GM18499 (cell line): ENCODE measurements at regions not wholly inside any gene's neighbourhood (a gene's known extent, or its start where the extent isn't known, plus 50 kb on each side); places are given as distances from the start of the nearest gene placed in this dataset.

Experiments
- ATAC-seq: cut with Tn5 transposase; IDR thresholded peaks from one replicate; pipeline ENCODE4 v1.9.1; 2021; ENCODE audit warnings: moderate number of reproducible peaks; ENCODE audit not compliant: insufficient read depth, unreplicated experiment

DNA sequence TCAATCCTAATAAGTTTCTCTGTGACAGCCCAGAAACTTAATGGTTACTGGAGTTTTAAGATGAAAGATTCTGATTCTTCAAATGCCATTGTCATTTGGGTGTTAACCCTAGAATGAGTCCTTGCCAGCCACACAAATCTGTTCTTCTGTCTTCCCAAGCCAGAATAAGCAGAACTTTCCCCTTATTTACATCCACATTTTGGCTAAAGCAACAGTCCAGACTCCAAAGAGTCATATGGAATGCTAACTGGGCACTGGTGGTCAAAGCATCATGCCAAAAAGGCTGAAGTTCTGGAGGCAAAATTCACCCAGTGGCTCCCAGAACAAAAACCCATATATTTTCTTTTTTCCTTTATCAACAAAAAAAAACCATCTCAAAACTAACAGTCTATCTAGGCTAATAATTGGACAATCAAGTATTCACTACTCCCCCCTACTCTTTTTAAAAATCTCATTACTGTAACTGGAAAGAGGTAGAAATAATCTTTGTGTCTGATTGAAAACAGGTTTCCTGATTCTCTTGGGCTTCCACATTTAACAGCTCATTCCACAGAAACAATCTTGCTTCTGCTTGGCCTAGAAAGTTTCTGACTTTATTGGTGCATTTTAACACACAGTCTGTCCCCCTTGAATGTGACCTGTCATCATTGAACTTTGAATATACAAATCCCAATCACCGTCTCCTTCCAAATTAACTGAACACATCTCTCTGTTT is 89.6 kb upstream of the SETBP1 start:
- ATAC-seq = no peak

DNA sequence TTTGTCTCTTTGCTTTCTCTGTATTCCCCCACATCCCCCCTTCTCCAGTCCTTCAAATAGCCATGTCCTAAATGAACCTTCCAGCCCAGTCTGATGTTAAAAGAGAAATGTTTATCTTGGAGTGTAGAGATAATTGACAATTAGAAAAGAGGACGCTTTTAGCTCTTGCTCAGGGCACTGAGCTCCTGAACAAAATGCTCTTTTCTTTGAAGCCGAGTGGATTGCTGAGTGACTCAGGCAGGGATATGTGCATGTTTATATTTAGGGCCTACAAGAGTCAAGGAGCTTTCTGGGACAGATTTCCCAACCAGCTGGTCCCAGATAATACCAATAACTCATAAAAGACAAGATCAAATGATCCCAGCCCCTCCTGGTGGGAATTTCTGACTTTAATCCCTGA is 88.0 kb upstream of the SETBP1 start:
- no peak for ATAC-seq

- no peak for ATAC-seq
Measured at GRCh38 chr18:44594799-44595467, 85.8 kb upstream of the SETBP1 start.

DNA sequence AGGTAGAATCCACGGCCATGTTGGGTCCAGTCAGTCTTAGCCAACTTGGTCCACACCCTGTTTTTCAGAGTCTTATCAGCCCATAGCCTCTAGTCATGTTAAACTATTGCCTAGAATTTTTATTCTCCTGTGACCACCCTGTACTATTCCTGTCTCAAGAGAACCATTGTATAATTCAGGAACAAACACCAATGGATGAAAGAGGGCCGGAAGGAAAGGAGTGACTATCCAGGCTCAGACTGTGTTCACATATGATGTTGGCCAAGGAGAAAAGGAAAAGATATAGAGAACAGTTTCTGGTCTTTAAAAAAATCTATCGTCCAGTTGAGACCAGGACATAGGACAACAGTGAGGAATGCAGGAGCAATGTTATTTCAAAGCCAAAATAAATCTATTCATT is 82.9 kb upstream of the SETBP1 start:
- no peak for ATAC-seq

DNA sequence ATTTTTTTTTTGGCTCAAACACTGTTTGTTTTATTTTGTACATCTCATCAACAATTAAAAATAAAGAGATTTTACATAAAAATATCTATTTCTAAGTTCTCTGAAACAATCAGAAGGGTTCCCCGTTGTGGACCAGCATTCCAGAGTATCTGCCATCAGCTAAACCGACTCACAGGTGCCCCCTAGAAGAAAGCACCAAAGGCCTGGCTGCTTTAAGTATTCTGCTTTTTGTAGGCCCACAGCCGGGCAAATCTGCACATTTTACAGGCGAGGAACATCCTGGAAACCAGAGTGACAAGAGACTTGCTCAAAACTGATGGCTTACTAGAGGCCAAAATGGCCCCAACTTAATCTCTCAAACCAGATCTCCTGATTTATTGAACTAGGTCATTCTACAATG is 82.2 kb upstream of the SETBP1 start:
- no peak for ATAC-seq

DNA sequence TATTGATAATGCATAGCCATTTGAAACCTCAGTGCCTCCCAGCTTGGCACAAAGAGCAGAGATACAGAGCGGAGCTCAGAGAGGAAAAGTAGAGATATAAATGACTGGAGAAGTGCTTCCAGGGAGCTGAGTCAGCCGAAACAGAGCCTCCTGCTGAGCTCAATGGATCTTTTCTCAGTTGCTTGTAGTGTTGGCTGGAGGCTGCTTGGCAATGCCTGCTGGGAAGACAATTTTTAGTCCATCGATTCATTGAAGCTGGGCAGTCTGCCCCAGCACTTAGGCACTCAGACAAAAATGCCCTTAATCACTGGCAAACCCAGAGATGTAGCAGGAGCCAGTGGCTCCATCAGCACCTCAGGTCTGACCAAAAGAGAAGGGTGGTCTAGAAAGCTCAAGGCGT is 81.3 kb upstream of the SETBP1 start:
- ATAC-seq = no peak

GRCh38 chr18:44601447-44601846 is 79.2 kb upstream of the SETBP1 start:
- ATAC-seq = no peak

- ATAC-seq = no peak
Measured at GRCh38 chr18:44602380-44602779, 78.3 kb upstream of the SETBP1 start.

GRCh38 chr18:44602845-44603244 is 77.8 kb upstream of the SETBP1 start:
- no peak for ATAC-seq

DNA sequence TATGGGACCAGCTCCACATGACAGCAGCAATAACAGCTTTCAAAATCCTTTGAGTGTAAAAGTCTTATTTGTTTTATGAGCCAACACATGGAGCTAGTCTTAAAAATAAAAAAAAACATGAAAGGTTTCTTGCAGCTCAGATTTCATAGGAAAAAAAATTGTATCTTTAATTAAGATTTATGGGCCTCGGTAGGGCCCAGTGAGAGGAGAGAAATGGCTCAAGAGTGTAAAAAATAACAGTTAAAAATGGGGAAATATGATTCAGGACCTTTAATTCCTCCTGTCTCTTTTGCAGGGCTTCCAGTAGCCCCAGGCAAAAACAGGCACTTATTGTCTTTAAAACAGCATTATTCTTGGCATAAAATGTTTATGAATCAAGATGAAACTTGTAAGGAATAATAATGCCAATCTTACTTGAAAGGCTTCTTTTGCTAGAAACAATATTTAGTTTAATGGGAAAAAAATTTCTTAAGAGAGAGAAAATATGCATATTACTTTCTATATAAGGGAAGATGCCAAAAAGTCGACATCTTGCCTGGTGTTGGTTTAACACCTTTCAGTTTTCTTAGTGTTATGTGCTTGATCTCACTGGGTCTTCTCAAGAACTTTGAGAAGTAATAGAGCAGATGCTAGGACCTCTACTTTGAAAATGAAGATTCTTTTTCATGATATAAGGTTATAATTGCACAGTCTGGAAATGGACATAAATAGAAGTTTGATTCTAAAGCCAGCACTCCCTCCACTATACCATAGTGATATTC is 71.3 kb upstream of the SETBP1 start:
- ATAC-seq = no peak

DNA sequence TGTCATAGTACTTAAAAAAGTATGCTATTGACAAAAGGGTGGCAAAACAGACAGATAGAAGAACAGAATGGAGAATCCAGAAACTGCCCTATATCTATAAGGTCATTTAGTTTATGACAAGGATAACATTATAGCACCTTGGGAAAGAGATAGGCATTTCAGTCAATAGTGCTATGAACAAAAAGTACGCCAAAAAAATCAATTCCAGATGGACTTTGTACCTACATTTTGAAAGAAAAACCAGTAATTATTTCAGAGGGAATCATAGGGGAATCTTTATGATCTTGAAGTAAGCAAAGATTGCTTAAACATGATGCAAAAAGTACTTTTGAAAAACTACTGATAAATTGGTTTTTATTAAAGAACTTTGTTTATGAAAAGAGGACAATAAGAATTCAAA is 59.9 kb upstream of the SETBP1 start:
- ATAC-seq = no peak

GRCh38 chr18:44624052-44624451 is 56.6 kb upstream of the SETBP1 start:
- no peak for ATAC-seq

- ATAC-seq = no peak
Measured at GRCh38 chr18:44625386-44625785, 55.3 kb upstream of the SETBP1 start.

GRCh38 chr18:44626236-44626635 is 54.5 kb upstream of the SETBP1 start:
- no peak for ATAC-seq

DNA sequence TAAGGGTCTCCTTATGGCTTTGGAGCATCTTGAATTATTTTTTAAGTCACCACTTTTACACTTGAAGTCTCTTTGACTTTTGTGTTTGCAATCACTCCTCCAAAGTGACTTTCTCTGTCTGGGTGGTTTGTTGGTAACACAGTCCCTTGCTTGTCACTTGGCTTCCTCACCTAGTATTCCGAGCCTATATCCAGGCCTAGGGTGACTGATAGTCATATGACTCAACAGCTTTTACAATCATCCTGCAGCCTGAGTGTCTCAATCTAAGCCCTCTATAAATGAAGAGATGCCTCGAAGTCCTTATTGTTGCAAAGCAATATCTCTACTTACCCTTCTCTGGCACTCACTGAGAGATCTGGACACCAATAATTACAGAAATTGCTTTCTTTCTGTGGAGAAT is 53.9 kb upstream of the SETBP1 start:
- no peak for ATAC-seq

DNA sequence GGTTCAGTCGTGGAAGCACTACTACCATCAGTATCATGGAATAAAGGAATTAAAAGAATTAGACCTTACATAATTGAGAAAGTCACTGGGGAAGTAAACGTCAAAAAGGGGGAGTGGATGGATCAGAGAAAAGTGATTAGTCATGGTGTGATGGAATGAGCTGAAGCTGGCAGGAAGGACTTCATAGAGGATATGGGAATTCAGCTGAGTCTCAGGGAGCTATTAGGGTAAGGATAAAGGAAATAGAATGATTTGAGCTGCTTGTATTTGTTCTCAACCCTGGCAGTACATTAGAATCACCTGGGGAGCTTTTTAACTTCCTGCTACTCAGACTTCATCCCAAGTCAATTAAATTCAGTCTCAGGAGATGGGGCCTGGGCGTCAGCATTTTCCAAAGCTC is 53.4 kb upstream of the SETBP1 start:
- no peak for ATAC-seq

DNA sequence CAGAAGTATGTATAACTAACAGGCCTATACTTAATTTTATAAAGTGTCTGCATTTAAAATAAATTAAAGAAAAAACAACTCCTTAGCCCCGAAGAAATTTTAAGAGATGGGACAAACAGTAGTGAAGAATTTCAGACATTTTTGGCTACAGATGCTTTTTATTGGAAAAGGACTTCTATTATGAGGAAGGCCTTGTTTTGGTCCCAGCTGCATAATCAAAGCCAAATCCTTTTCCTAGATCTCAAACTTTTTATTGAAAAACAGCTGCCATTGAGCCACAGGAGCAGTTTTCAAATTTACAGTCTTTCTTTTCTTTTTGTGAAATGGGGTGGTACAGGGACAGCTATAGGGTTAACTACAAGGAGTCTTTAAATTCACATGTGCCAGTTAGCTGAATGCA is 51.3 kb upstream of the SETBP1 start:
- no peak for ATAC-seq

GRCh38 chr18:44630118-44630517 is 50.6 kb upstream of the SETBP1 start:
- no peak for ATAC-seq
